ENCODE measurements at regions not wholly inside any gene's neighbourhood (a gene's known extent, or its start where the extent isn't known, plus 50 kb on each side); places are given as distances from the start of the nearest gene placed in this dataset.
"Not testable (repeated sequence)": the region's sequence is repeated elsewhere in the genome, so short reads cannot be mapped to it uniquely, and the experiment has no call there.

- DNase-seq (ENCODE audit: low read depth) = no peak
Measured at GRCh38 chr2:125711075-125711474, 944.9 kb upstream of the GYPC start.

GRCh38 chr2:125713533-125713932, 942.4 kb upstream of the GYPC start:
- no peak for DNase-seq (ENCODE audit: low read depth)

- DNase-seq (ENCODE audit: low read depth) = no peak
Measured at GRCh38 chr2:125721072-125721721, 934.8 kb upstream of the GYPC start.

GRCh38 chr2:125730921-125731320, 925.0 kb upstream of the GYPC start:
- DNase-seq (ENCODE audit: low read depth) = no peak

GRCh38 chr2:125736306-125736705, 919.7 kb upstream of the GYPC start:
- DNase-seq (ENCODE audit: low read depth) = no peak

- no peak for DNase-seq (ENCODE audit: low read depth)
Measured at GRCh38 chr2:125745514-125745913, 910.4 kb upstream of the GYPC start.

GRCh38 chr2:125746321-125747164, 909.4 kb upstream of the GYPC start:
- no peak for DNase-seq (ENCODE audit: low read depth)

- DNase-seq (ENCODE audit: low read depth) = no peak
Measured at GRCh38 chr2:125747165-125747425, 908.9 kb upstream of the GYPC start.

- DNase-seq (ENCODE audit: low read depth) = no peak
Measured at GRCh38 chr2:125756431-125756830, 899.5 kb upstream of the GYPC start.

GRCh38 chr2:125796784-125797183, 859.2 kb upstream of the GYPC start:
- no peak for DNase-seq (ENCODE audit: low read depth)

- no peak for DNase-seq (ENCODE audit: low read depth)
Measured at GRCh38 chr2:125797192-125797591, 858.8 kb upstream of the GYPC start.

GRCh38 chr2:125822746-125823145, 833.2 kb upstream of the GYPC start:
- DNase-seq (ENCODE audit: low read depth) = no peak

- not testable (repeated sequence) for DNase-seq (ENCODE audit: low read depth)
Measured at GRCh38 chr2:125825781-125826180, 830.2 kb upstream of the GYPC start.

- DNase-seq (ENCODE audit: low read depth) = no peak
Measured at GRCh38 chr2:125837128-125837527, 818.8 kb upstream of the GYPC start.

GRCh38 chr2:125837611-125838010, 818.3 kb upstream of the GYPC start:
- DNase-seq (ENCODE audit: low read depth) = no peak

GRCh38 chr2:125839945-125840344, 816.0 kb upstream of the GYPC start:
- DNase-seq (ENCODE audit: low read depth) = no peak

GRCh38 chr2:125842041-125842440, 813.9 kb upstream of the GYPC start:
- no peak for DNase-seq (ENCODE audit: low read depth)

GRCh38 chr2:125850541-125850940, 805.4 kb upstream of the GYPC start:
- DNase-seq (ENCODE audit: low read depth) = no peak

GRCh38 chr2:125852364-125852763, 803.6 kb upstream of the GYPC start:
- DNase-seq (ENCODE audit: low read depth) = no peak

- no peak for DNase-seq (ENCODE audit: low read depth)
Measured at GRCh38 chr2:125853626-125854025, 802.3 kb upstream of the GYPC start.

GRCh38 chr2:125855204-125855603, 800.8 kb upstream of the GYPC start:
- DNase-seq (ENCODE audit: low read depth) = no peak

- no peak for DNase-seq (ENCODE audit: low read depth)
Measured at GRCh38 chr2:125857971-125858794, 797.8 kb upstream of the GYPC start.

- no peak for DNase-seq (ENCODE audit: low read depth)
Measured at GRCh38 chr2:125861461-125861860, 794.5 kb upstream of the GYPC start.

Data from stimulated activated CD8-positive, alpha-beta memory T cell treated with anti-CD3 and anti-CD28 coated beads, Interleukin-15, amount 100 ng/mL, for 1 hour (primary cell).